WTC11 (cell line): ENCODE measurements at regions not wholly inside any gene's neighbourhood (a gene's known extent, or its start where the extent isn't known, plus 50 kb on each side); places are given as distances from the start of the nearest gene placed in this dataset.

ENCODE experiments used
- ATAC-seq: fragments of 200-7000 bp; cut with Tn5 transposase; 2 replicates; pipeline ENCODE4 v1.10.0; 2021; ENCODE audit warnings: mild to moderate bottlenecking, moderate library complexity
- CTCF ChIA-PET: fragments of 300-600 bp; sonication (Branson Sonifier 250); formaldehyde crosslinking; loops from one replicate; lab custom pipeline; 2021; ENCODE audit warnings: antibody characterized with exemption; lab: Charles Lee
- POLR2A ChIA-PET: fragments of 350-600 bp; sonication (Branson Sonifier 250); formaldehyde crosslinking; loops from one replicate; lab custom pipeline; 2021; ENCODE audit warnings: antibody characterized with exemption; lab: Charles Lee
- DNase-seq: peaks from one replicate; pipeline ENCODE4 v3.0.0; 2021; ENCODE audit warnings: low spot score
- H3K27ac Mint-ChIP-seq: 2 replicates; pipeline ENCODE4 v1.8.0; 2021; ENCODE audit warnings: mixed read lengths
- H3K27me3 Mint-ChIP-seq: 2 replicates; pipeline ENCODE4 v1.8.0; 2021; ENCODE audit warnings: low read depth, mild to moderate bottlenecking, moderate library complexity, mixed read lengths
- H3K36me3 Mint-ChIP-seq: 2 replicates; pipeline ENCODE4 v1.8.0; 2021; ENCODE audit warnings: mixed read lengths
- H3K4me1 Mint-ChIP-seq: 2 replicates; pipeline ENCODE4 v1.8.0; 2022; ENCODE audit warnings: mixed read lengths
- H3K4me3 Mint-ChIP-seq: 2 replicates; pipeline ENCODE4 v1.8.0; 2021; ENCODE audit warnings: mild to moderate bottlenecking, moderate library complexity, mixed read lengths
- H3K9me3 Mint-ChIP-seq: 2 replicates; pipeline ENCODE4 v1.8.0; 2021; ENCODE audit warnings: mixed read lengths
- ATF2 ChIP-seq: sonication (generic); formaldehyde crosslinking; IDR thresholded peaks from 2 replicates; pipeline ENCODE4 v1.8.1; 2022; ENCODE audit warnings: low read depth, missing genetic modification reagents, borderline replicate concordance
- E2F5 ChIP-seq: sonication (generic); formaldehyde crosslinking; IDR thresholded peaks from 2 replicates; pipeline ENCODE4 v1.8.1; 2022; ENCODE audit warnings: mild to moderate bottlenecking, moderate library complexity, missing genetic modification reagents
- ELF4 ChIP-seq: sonication (generic); formaldehyde crosslinking; IDR thresholded peaks from 2 replicates; pipeline ENCODE4 v1.8.1; 2022; ENCODE audit warnings: low read depth, mild to moderate bottlenecking, moderate library complexity, missing genetic modification reagents
- FOXK1 ChIP-seq: sonication (generic); formaldehyde crosslinking; IDR thresholded peaks from 2 replicates; pipeline ENCODE4 v1.8.0; 2022; ENCODE audit warnings: mild to moderate bottlenecking, moderate library complexity, missing genetic modification reagents
- FOXP1 ChIP-seq: sonication (generic); formaldehyde crosslinking; IDR thresholded peaks from 2 replicates; pipeline ENCODE4 v1.8.0; 2022; ENCODE audit warnings: missing genetic modification reagents, mild to moderate bottlenecking, moderate library complexity, borderline replicate concordance
- FOXP4 ChIP-seq: sonication (generic); formaldehyde crosslinking; IDR thresholded peaks from 2 replicates; pipeline ENCODE4 v1.8.0; 2022; ENCODE audit warnings: mild to moderate bottlenecking, missing genetic modification reagents
- GABPB1 ChIP-seq: sonication (generic); formaldehyde crosslinking; IDR thresholded peaks from 2 replicates; pipeline ENCODE4 v1.8.1; 2023; ENCODE audit warnings: mild to moderate bottlenecking, missing genetic modification reagents
- KAT7 ChIP-seq: sonication (generic); formaldehyde crosslinking; IDR thresholded peaks from 2 replicates; pipeline ENCODE4 v1.8.1; 2023; ENCODE audit warnings: missing genetic modification reagents, mild to moderate bottlenecking, borderline replicate concordance
- MAX ChIP-seq: sonication (generic); formaldehyde crosslinking; IDR thresholded peaks from 2 replicates; pipeline ENCODE4 v1.8.0; 2022; ENCODE audit warnings: mild to moderate bottlenecking, missing genetic modification reagents
- NR1H2 ChIP-seq: sonication (generic); formaldehyde crosslinking; IDR thresholded peaks from 2 replicates; pipeline ENCODE4 v1.9.0; 2021; ENCODE audit warnings: mild to moderate bottlenecking, moderate library complexity, missing genetic modification reagents
- SOX15 ChIP-seq: fragments of 250-450 bp; sonication (Bioruptor Pico); IDR thresholded peaks from 2 replicates; pipeline ENCODE4 v1.9.0; 2021; ENCODE audit warnings: mild to moderate bottlenecking
- TCF7 ChIP-seq: sonication (generic); formaldehyde crosslinking; IDR thresholded peaks from 2 replicates; pipeline ENCODE4 v1.8.0; 2022; ENCODE audit warnings: mild to moderate bottlenecking, low read depth, missing genetic modification reagents, moderate library complexity
- USF2 ChIP-seq: sonication (generic); formaldehyde crosslinking; IDR thresholded peaks from 2 replicates; pipeline ENCODE4 v1.8.1; 2023; ENCODE audit warnings: mild to moderate bottlenecking, missing genetic modification reagents, moderate library complexity
- ZNF121 ChIP-seq: sonication (generic); formaldehyde crosslinking; IDR thresholded peaks from 2 replicates; pipeline ENCODE4 v1.8.0; 2023; ENCODE audit warnings: missing genetic modification reagents
- ZNF317 ChIP-seq: sonication (generic); formaldehyde crosslinking; IDR thresholded peaks from 2 replicates; pipeline ENCODE4 v1.8.1; 2023; ENCODE audit warnings: low read depth, mild to moderate bottlenecking, moderate library complexity, missing genetic modification reagents, borderline replicate concordance
- ZNF425 ChIP-seq: fragments of 250-450 bp; sonication (Bioruptor Pico); conservative IDR thresholded peaks from 2 replicates; pipeline ENCODE4 v1.9.0; 2021; ENCODE audit warnings: mild to moderate bottlenecking
- ZNF532 ChIP-seq: fragments of 250-450 bp; sonication (Bioruptor Pico); IDR thresholded peaks from 2 replicates; pipeline ENCODE4 v1.9.0; 2021; ENCODE audit warnings: mild to moderate bottlenecking, borderline replicate concordance

- no peak overlapping the region for H3K27ac Mint-ChIP-seq
- ChIA-PET POLR2A (no interaction called here), CTCF (no interaction called here)
- TF ChIP-seq MAX (CRISPR knock-in tag): no peak
- TF ChIP-seq ZNF317: no peak
- TF ChIP-seq TCF7 (CRISPR knock-in tag): no peak
- TF ChIP-seq GABPB1: no peak
- no peak for TF ChIP-seq USF2 (CRISPR knock-in tag)
- no peak for TF ChIP-seq FOXP4
- TF ChIP-seq SOX15: no peak
- no peak for TF ChIP-seq ELF4 (CRISPR knock-in tag)
- TF ChIP-seq ZNF532 (CRISPR knock-in tag): no peak
- TF ChIP-seq KAT7: no peak
- no peak for TF ChIP-seq NR1H2 (CRISPR knock-in tag)
- TF ChIP-seq E2F5: no peak
- DNase-seq (no peak), ATAC-seq (no peak)
- H3K4me1 Mint-ChIP-seq: peaks cover 4% of the 10 kb centered on the region
- no peaks in the 10 kb centered on the region for H3K36me3 Mint-ChIP-seq
- H3K27me3 Mint-ChIP-seq: no peaks in the 10 kb centered on the region; the same call in 1 of the 2 replicates
- H3K9me3 Mint-ChIP-seq: peaks cover 15% of the 10 kb centered on the region
- H3K4me3 Mint-ChIP-seq: no peak overlapping the region
Observed at GRCh38 chr6:113120582-113121285, 736.4 kb upstream of the MARCKS start.

- Mint-ChIP-seq H3K36me3 (no peaks in the 10 kb centered on the region), H3K27me3 (no peaks in the 10 kb centered on the region), H3K4me3 (no peak overlapping the region), H3K27ac (no peak overlapping the region), H3K9me3 (peaks cover 15% of the 10 kb centered on the region), H3K4me1 (peaks cover 4% of the 10 kb centered on the region)
- ChIA-PET CTCF (no interaction called here), POLR2A (no interaction called here)
- ATAC-seq (no peak), DNase-seq (no peak)
- TF ChIP-seq FOXK1 (no peak), ATF2 (CRISPR knock-in tag) (no peak), ZNF425 (CRISPR knock-in tag) (no peak), FOXP1 (CRISPR knock-in tag) (no peak), MAX (CRISPR knock-in tag) (no peak), ZNF121 (CRISPR knock-in tag) (no peak), ZNF532 (CRISPR knock-in tag) (no peak)
Observed at GRCh38 chr6:113121571-113121970, 735.6 kb upstream of the MARCKS start.
